Keratinocyte (primary cell): ENCODE measurements at regions not wholly inside any gene's neighbourhood (a gene's known extent, or its start where the extent isn't known, plus 50 kb on each side); places are given as distances from the start of the nearest gene placed in this dataset.

Source experiments
- DNase-seq: peaks from one replicate; pipeline ENCODE4 v3.0.0-alpha.2; 2011; ENCODE audit warnings: low read depth, missing footprints, low spot score
- FAIRE-seq: peaks from 2 replicates; lab custom pipeline; 2011; peaks lifted over from hg19 to GRCh38; lab: Jason Lieb, UNC
- H2AFZ ChIP-seq: 2 replicates; pipeline ENCODE4 v1.6.0; 2012; ENCODE audit warnings: low read length, control low read depth, inconsistent platforms; ENCODE audit not compliant: control insufficient read depth
- H3K27ac ChIP-seq: 2 replicates; pipeline ENCODE4 v1.5.1; 2011; ENCODE audit warnings: low read length; ENCODE audit not compliant: control insufficient read depth, insufficient read depth
- H3K27me3 ChIP-seq: 3 replicates; pipeline ENCODE4 v1.6.0; 2011; ENCODE audit warnings: low read length; ENCODE audit not compliant: control insufficient read depth, insufficient read depth; ENCODE audit errors: extremely low read depth
- H3K36me3 ChIP-seq, 2 experiments: 2 replicates in 1 of 2; 3 replicates in 1 of 2; pipeline ENCODE4 v1.5.1; 2011; ENCODE audit warnings: low read length in 2 of 2, mild to moderate bottlenecking in 1 of 2; ENCODE audit not compliant: control insufficient read depth in 2 of 2, insufficient read depth in 2 of 2; ENCODE audit errors: extremely low read depth in 1 of 2
- H3K4me1 ChIP-seq: 3 replicates; pipeline ENCODE4 v1.5.1; 2011; ENCODE audit warnings: low read length; ENCODE audit not compliant: control insufficient read depth, insufficient read depth; ENCODE audit errors: extremely low read depth
- H3K4me2 ChIP-seq: 3 replicates; pipeline ENCODE4 v1.6.0; 2011; ENCODE audit warnings: low read depth, low read length; ENCODE audit not compliant: control insufficient read depth, insufficient read depth; ENCODE audit errors: extremely low read depth
- H3K4me3 ChIP-seq, 3 experiments: fragments of 200-600 bp in 1 of 3; sonication (generic) in 1 of 3; 2 replicates in 2 of 3; 3 replicates in 1 of 3; pipeline ENCODE4 v1.5.1; 2011 to 2016; ENCODE audit warnings: low read length in 3 of 3, mild to moderate bottlenecking in 3 of 3, control low read depth in 2 of 3, inconsistent platforms in 1 of 3, low read depth in 1 of 3, mixed read lengths in 1 of 3, mixed run types in 1 of 3, moderate library complexity in 1 of 3; ENCODE audit not compliant: control insufficient read depth in 2 of 3, insufficient read depth in 2 of 3; ENCODE audit errors: extremely low read depth in 1 of 3
- H3K79me2 ChIP-seq: 2 replicates; pipeline ENCODE4 v1.6.0; 2012; ENCODE audit warnings: low read length; ENCODE audit not compliant: control insufficient read depth, insufficient read depth
- H3K9ac ChIP-seq: 3 replicates; pipeline ENCODE4 v1.6.0; 2011; ENCODE audit warnings: low read length; ENCODE audit not compliant: control insufficient read depth, insufficient read depth; ENCODE audit errors: extremely low read depth
- H3K9me1 ChIP-seq: 3 replicates; pipeline ENCODE4 v1.6.0; 2011; ENCODE audit warnings: low read length; ENCODE audit not compliant: control insufficient read depth, insufficient read depth; ENCODE audit errors: extremely low read depth
- H3K9me3 ChIP-seq: 2 replicates; pipeline ENCODE4 v1.5.1; 2012; ENCODE audit warnings: low read depth, low read length; ENCODE audit not compliant: control insufficient read depth
- H4K20me1 ChIP-seq: 3 replicates; pipeline ENCODE4 v1.6.0; 2011; ENCODE audit warnings: low read length; ENCODE audit not compliant: control insufficient read depth, insufficient read depth; ENCODE audit errors: extremely low read depth
- CTCF ChIP-seq, 3 experiments: IDR thresholded peaks in 1 of 3; conservative IDR thresholded peaks in 1 of 3; optimal IDR thresholded peaks in 1 of 3; 2 replicates in 2 of 3; 3 replicates in 1 of 3; pipeline versions ENCODE3 to v1.5.1; 2011; ENCODE audit warnings: low read length in 3 of 3, mild to moderate bottlenecking in 3 of 3, moderate library complexity in 2 of 3, control low read depth in 1 of 3, inconsistent platforms in 1 of 3; ENCODE audit not compliant: insufficient read depth in 2 of 3; ENCODE audit errors: extremely low read depth in 1 of 3
- EZH2 ChIP-seq: IDR thresholded peaks from one replicate; pipeline ENCODE4 v1.6.1; 2012; ENCODE audit warnings: inconsistent platforms, mild to moderate bottlenecking, low read length, moderate library complexity
- dilution Hi-C: fragments of 300-500 bp; cut with MboI; formaldehyde crosslinking; loops from one replicate; pipeline ENCODE4 v1.7.0; 2020; ENCODE audit warnings: low sequenced_read_pairs; ENCODE audit not compliant: extremely low pct_ligation_motif_present

DNA sequence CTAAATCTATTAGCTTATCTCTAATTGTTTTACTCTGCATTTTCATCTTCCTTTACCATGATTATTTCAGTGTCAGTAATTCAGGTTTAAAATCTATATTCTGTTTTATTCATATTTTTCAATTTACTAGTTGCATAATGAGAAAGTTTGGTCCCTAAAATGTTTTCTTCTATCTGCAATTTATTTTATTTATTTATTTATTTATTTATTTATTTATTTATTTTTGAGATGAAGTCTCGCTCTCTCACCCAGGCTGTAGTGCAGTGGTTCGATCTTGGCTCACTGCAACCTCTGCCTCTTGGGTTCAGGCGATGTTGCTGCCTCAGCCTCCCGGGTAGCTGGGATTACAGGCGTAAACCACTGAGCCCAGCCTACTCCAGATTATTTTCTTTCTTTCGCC, 1597.3 kb downstream of the CDH8 start:
- Histone ChIP-seq H3K4me2 (no peak overlapping the region), H3K27me3 (no peaks in the 10 kb centered on the region), H3K9me3 (no peaks in the 10 kb centered on the region), H4K20me1 (no peaks in the 10 kb centered on the region), H3K4me3 (no peak overlapping the region), H3K27ac (no peak overlapping the region), H2AFZ (no peak overlapping the region), H3K9ac (no peak overlapping the region), H3K9me1 (no peaks in the 10 kb centered on the region), H3K36me3 (no peaks in the 10 kb centered on the region), H3K79me2 (no peaks in the 10 kb centered on the region), H3K4me1 (no peaks in the 10 kb centered on the region)
- FAIRE-seq (no peak), DNase-seq (no peak)
- dilution Hi-C loops = no loop called here
- TF ChIP-seq EZH2 = no peak
- no peak for TF ChIP-seq CTCF (optimal IDR thresholded peaks at IDR 0.05 in 1 of 3, IDR thresholded peaks at IDR 0.05 in 1 of 3, conservative IDR thresholded peaks at IDR 0.05 in 1 of 3; ENCODE audit: extremely low read depth in 1 of 3, insufficient read depth in 2 of 3, low read length in 3 of 3)

DNA sequence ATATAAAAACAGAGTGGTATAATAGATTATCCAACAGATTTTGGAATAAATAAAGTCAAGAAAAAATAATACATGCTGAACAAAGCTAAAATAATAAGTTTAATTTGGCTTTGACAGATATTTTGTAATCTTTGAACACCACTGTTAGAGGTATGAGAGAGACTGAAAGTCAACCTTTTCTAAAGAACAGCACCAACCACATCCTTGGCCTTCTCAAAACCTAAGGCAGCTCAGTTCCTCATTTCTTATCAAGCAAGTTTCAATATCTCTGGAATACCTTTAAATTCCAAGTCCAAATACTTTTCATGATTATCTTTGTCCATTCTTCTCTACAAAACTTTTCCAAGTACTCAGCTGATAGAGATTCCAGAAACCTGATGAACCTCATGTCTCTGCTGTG, 1603.8 kb downstream of the CDH8 start:
- TF ChIP-seq CTCF (optimal IDR thresholded peaks at IDR 0.05 in 1 of 3, IDR thresholded peaks at IDR 0.05 in 1 of 3, conservative IDR thresholded peaks at IDR 0.05 in 1 of 3; ENCODE audit: extremely low read depth in 1 of 3, insufficient read depth in 2 of 3, low read length in 3 of 3) (no peak), EZH2 (no peak)
- Histone ChIP-seq H3K9me1 (no peaks in the 10 kb centered on the region), H3K27me3 (no peaks in the 10 kb centered on the region), H3K4me2 (no peak overlapping the region), H4K20me1 (no peaks in the 10 kb centered on the region), H3K9me3 (no peaks in the 10 kb centered on the region), H3K9ac (no peak overlapping the region), H3K79me2 (no peaks in the 10 kb centered on the region), H3K36me3 (no peaks in the 10 kb centered on the region), H2AFZ (no peak overlapping the region), H3K27ac (no peak overlapping the region), H3K4me1 (no peaks in the 10 kb centered on the region), H3K4me3 (no peak overlapping the region)
- FAIRE-seq = no peak
- dilution Hi-C loops = no loop called here
- DNase-seq = no peak
